Mesodermal cell (in vitro differentiated cells): ENCODE measurements at regions not wholly inside any gene's neighbourhood (a gene's known extent, or its start where the extent isn't known, plus 50 kb on each side); places are given as distances from the start of the nearest gene placed in this dataset.
"Not testable (repeated sequence)": the region's sequence is repeated elsewhere in the genome, so short reads cannot be mapped to it uniquely, and the experiment has no call there.

Source experiments
- H3K27ac ChIP-seq: 2 replicates; pipeline ENCODE4 v1.7.0; 2013; ENCODE audit warnings: mild to moderate bottlenecking, low read depth, low read length, moderate library complexity; ENCODE audit not compliant: severe bottlenecking
- H3K36me3 ChIP-seq: 2 replicates; pipeline ENCODE4 v1.7.1; 2013; ENCODE audit warnings: mild to moderate bottlenecking, low read length, moderate library complexity; ENCODE audit not compliant: control insufficient read depth, insufficient read depth
- H3K4me1 ChIP-seq: one replicate; pipeline ENCODE4 v1.7.1; 2013; ENCODE audit warnings: mild to moderate bottlenecking, low read length; ENCODE audit not compliant: insufficient read depth, control insufficient read depth, poor library complexity, severe bottlenecking
- H3K4me3 ChIP-seq: 2 replicates; pipeline ENCODE4 v1.7.0; 2013; ENCODE audit warnings: low read length, control low read depth, mild to moderate bottlenecking; ENCODE audit not compliant: insufficient read depth, poor library complexity, severe bottlenecking; ENCODE audit errors: extremely low read depth
- H3K9me3 ChIP-seq: 2 replicates; pipeline ENCODE4 v1.7.1; 2013; ENCODE audit warnings: mild to moderate bottlenecking, low read length, moderate library complexity; ENCODE audit not compliant: control insufficient read depth
- WGBS, 2 experiments: methylation state at CpG; one replicate each; pipeline ENCODE4 v1.1.5; 2013; ENCODE audit warnings: missing lambda C conversion rate in 2 of 2; ENCODE audit not compliant: insufficient coverage in 2 of 2; 5-methylcytosine and 5-hydroxymethylcytosine counted together

GRCh38 chr2:172259827-172260226 is 157.1 kb upstream of the DLX2 start:
- H3K27ac ChIP-seq: peak overlapping the region; percentile 32
- WGBS, 2 experiments: 65 to 88% methylated on average over 2 to 3 of the region's 4 CpGs

DNA sequence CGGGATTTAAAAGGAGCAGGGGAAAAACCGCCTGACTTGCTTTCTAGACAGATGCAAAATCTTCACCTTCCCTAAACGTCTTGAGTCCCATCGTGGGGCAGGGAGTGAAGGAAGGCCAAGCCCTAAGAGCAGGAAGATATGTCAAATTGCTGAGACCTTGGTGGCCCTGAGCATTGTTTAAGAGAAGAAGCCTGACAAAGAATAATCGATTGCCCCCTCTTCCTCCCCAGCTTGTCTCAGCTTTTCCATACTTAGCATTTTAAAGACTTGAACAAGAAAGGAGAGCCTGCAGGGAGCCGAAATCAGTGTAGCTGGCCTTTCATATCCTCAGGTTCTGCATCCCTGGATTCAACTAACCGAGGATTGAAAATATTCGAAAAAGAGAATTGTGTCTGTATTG is 157.6 kb upstream of the DLX2 start:
- Histone ChIP-seq H3K4me3 (no peak overlapping the region), H3K27ac (peak overlapping the region; percentile 32), H3K4me1 (peaks cover 9% of the 10 kb centered on the region), H3K36me3 (no peaks in the 10 kb centered on the region), H3K9me3 (no peaks in the 10 kb centered on the region)
- WGBS, 2 experiments: 42 to 57% methylated on average over 5 to 6 of the region's 8 CpGs

More at GRCh38 chr2:172259827-172260226, 157.1 kb upstream of the DLX2 start:
- no peak overlapping the region for H3K4me3 ChIP-seq
- no peaks in the 10 kb centered on the region for H3K36me3 ChIP-seq
- no peaks in the 10 kb centered on the region for H3K9me3 ChIP-seq
- H3K4me1 ChIP-seq: peaks cover 9% of the 10 kb centered on the region

GRCh38 chr2:172261292-172261691 is 158.6 kb upstream of the DLX2 start:
- no peak overlapping the region for H3K27ac ChIP-seq
- no peaks in the 10 kb centered on the region for H3K36me3 ChIP-seq
- no peak overlapping the region for H3K4me3 ChIP-seq
- 100% methylated on average over 1 of the region's 1 CpG; no CpG with 5 or more reads in 1 of the 2 experiments for WGBS, 2 experiments
- peaks cover 9% of the 10 kb centered on the region for H3K4me1 ChIP-seq
- H3K9me3 ChIP-seq: no peaks in the 10 kb centered on the region

GRCh38 chr2:172262486-172262885 is 159.8 kb upstream of the DLX2 start:
- Histone ChIP-seq H3K27ac (no peak overlapping the region), H3K4me3 (no peak overlapping the region), H3K36me3 (no peaks in the 10 kb centered on the region), H3K9me3 (no peaks in the 10 kb centered on the region), H3K4me1 (peaks cover 9% of the 10 kb centered on the region)
- 63 to 100% methylated on average over 1 of the region's 2 CpGs for WGBS, 2 experiments

- H3K4me3 ChIP-seq, H3K27ac ChIP-seq, H3K4me1 ChIP-seq, H3K9me3 ChIP-seq, H3K36me3 ChIP-seq: not testable (repeated sequence)
- no CpG with 5 or more reads among the region's 2 CpGs for WGBS, 2 experiments
These were observed 162.1 kb upstream of the DLX2 start for GRCh38 chr2:172264820-172265219.

GRCh38 chr2:172269507-172270244 is 157.7 kb upstream of the ITGA6 start:
- not testable (repeated sequence) for H3K4me3 ChIP-seq, H3K27ac ChIP-seq, H3K9me3 ChIP-seq, H3K36me3 ChIP-seq, H3K4me1 ChIP-seq
- 74 to 90% methylated on average over 4 of the region's 7 CpGs for WGBS, 2 experiments

GRCh38 chr2:172270278-172271079 is 156.9 kb upstream of the ITGA6 start:
- no peaks in the 10 kb centered on the region for H3K36me3 ChIP-seq
- no peaks in the 10 kb centered on the region for H3K4me1 ChIP-seq
- WGBS, 2 experiments: 48 to 51% methylated on average over 9 to 10 of the region's 11 CpGs
- no peak overlapping the region for H3K4me3 ChIP-seq
- H3K27ac ChIP-seq: no peak overlapping the region
- H3K9me3 ChIP-seq: no peaks in the 10 kb centered on the region

GRCh38 chr2:172273910-172274571 is 153.3 kb upstream of the ITGA6 start:
- Histone ChIP-seq H3K4me3 (no peak overlapping the region), H3K4me1 (no peaks in the 10 kb centered on the region), H3K27ac (no peak overlapping the region), H3K9me3 (peaks cover 9% of the 10 kb centered on the region), H3K36me3 (no peaks in the 10 kb centered on the region)
- 87 to 95% methylated on average over 5 to 6 of the region's 6 CpGs for WGBS, 2 experiments

DNA sequence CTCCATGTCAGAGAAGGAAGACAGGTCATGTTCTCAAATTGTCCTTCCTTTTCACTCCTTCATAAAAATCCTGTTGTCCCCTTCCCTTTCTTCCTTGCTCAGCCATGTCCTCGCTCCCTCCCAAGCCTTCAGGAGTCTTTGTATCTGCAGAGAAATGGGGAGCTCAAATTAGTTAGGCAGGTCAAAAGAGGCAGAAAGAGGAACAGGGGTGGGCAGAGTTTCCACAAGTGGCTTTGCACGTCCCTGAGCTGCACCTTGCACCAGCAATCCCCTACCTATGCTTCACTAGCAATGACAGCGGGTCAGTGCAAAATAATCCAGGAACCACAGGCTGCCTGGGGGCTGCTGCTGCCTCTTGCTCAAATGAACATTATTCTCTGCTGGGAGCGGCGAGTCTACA is 152.1 kb upstream of the ITGA6 start:
- Histone ChIP-seq H3K4me1 (no peaks in the 10 kb centered on the region), H3K27ac (no peak overlapping the region), H3K36me3 (no peaks in the 10 kb centered on the region), H3K4me3 (no peak overlapping the region), H3K9me3 (peaks cover 9% of the 10 kb centered on the region)
- WGBS, 2 experiments: 85 to 99% methylated on average over 4 to 5 of the region's 5 CpGs

DNA sequence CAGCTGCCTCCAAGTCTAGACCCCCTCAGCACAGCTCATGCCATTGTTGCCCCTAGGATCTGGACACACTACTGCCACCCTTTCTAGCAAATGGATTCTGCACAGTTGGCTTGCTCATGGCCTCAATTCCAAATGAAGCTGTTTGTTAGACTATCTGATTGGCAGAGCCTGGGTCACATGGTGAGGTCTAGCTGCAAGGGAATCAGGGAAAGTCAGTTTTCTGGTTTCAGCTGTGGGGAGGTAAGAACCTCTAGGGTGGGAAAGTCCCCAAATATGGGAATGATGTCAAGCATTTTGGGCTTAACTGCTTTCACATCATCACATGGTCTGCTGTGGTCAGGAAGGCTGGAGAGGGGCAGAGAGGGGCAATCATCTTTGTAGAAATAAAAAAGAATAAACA is 150.4 kb upstream of the ITGA6 start:
- Histone ChIP-seq H3K4me3 (no peak overlapping the region), H3K9me3 (peaks cover 9% of the 10 kb centered on the region), H3K4me1 (no peaks in the 10 kb centered on the region), H3K27ac (no peak overlapping the region), H3K36me3 (no peaks in the 10 kb centered on the region)
